T1000 (cell line): ENCODE measurements at regions not wholly inside any gene's neighbourhood (a gene's known extent, or its start where the extent isn't known, plus 50 kb on each side); places are given as distances from the start of the nearest gene placed in this dataset.
"Not testable (repeated sequence)": the region's sequence is repeated elsewhere in the genome, so short reads cannot be mapped to it uniquely, and the experiment has no call there.

ENCODE experiments used
- DNase-seq: peaks from one replicate; lab custom pipeline; 2025; ENCODE audit warnings: mixed read lengths; lab: John Stamatoyannopoulos, UW

DNA sequence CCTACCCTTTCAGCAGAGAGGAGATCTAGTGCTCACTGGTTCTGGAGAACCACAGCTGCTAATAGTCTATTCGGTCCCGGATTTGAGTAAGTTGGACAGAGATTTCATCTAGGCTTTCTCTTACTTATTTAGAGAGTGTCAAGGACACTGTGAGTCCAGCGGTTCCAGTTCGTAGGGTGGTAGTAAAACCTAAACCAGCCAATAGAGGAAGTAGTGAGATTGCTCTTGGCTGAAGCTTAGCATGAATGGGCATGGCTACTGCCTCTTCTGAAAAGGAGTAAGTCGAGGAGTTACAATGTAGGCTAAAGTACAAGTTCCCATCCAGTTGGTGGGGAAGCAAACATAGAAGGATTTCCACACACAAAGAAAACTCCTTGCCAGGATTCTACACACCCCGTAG lies 109.6 kb upstream of the MOCS2 start:
- no peak for DNase-seq

DNA sequence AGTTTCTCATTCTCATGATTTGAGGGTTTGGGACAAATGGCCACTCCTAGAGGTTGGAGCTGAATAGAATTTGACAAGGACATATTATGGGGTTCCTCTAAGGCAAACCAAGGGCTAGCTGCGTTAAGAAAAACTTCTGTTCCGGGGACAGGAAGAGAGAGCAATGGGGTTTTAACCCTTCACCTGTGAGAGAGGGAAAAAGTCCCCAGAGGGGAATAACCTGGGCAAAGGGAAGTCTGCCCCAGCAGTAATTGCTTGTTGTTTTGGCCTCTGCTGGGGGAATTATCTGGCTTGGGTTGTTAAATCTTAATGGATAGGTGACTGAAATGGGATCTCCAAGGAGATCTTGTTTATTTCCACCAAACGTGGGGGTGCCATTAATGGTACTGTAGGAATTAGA lies 110.1 kb upstream of the MOCS2 start:
- no peak for DNase-seq

DNA sequence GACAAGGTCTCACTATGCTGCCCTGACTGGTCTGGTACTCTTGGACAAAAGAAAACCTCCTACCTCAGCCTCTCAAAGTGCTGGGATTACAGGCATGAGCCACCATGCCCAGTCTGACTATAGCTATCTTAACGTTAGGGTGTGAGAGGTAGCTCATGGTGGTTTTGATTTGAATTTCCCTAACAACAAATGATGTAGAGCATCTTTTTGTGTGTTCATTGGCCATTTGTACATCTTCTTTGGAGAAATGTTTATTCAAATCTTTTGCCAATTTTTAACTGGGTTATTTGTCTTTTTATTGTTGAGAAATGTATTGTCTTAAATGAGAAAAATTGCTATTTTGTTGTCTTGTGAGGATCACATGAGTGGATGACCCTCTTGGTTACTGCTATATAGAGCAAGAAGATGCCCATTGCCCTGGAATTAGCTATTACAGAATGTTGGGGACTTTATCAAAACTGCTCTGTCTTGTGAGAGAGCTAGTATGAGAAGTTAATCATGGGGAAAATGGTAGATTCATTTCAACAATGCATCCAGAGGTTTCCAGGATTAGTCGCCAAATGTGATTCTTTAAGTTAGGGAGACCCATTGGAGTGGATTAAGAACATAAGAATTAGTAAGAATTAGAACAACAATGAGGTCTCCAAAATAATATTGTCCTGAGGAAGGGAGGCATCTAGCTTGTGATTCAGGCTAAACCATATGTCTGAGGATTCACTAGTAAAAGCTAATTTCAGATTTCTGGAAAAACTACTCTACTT lies 124.3 kb upstream of the MOCS2 start:
- DNase-seq: no peak

DNA sequence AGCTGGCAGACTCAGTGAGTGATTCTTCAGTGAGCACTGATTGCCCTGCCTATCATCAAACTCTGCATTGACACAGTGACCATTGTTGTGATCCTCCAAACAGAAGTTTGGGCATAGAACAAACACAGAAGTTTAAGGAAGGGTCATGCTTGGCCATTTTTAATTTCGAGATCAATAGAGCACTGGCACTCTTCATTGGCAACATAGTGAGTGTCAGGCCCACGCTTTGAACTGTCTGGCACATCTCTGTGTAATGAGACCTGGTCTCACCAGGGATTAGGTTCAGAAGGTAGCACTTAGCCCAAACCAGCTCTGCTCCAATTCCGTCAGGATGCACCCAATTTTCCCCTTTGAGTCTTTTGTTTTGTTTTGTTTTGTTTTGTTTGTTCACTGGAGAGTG lies 127.1 kb upstream of the MOCS2 start:
- DNase-seq: no peak

DNA sequence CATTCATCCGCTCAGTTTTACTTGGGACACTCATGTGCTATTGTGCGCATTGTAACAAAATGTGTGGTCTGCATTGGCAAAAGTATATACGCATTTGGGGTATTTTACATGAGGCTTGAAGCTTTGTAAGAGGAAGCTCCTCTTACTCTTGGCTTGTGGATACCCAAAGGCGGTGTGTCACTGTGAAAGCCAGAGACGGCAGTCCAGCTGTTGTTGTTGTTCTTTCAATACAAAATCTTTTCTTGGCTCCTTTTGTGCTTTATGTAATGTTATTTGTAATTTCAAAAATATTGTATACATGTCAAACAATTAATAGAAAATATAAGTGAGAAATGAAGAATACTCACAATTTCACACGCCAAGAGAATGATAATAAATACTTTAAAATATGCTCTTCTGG lies 128.3 kb upstream of the MOCS2 start:
- no peak for DNase-seq

DNA sequence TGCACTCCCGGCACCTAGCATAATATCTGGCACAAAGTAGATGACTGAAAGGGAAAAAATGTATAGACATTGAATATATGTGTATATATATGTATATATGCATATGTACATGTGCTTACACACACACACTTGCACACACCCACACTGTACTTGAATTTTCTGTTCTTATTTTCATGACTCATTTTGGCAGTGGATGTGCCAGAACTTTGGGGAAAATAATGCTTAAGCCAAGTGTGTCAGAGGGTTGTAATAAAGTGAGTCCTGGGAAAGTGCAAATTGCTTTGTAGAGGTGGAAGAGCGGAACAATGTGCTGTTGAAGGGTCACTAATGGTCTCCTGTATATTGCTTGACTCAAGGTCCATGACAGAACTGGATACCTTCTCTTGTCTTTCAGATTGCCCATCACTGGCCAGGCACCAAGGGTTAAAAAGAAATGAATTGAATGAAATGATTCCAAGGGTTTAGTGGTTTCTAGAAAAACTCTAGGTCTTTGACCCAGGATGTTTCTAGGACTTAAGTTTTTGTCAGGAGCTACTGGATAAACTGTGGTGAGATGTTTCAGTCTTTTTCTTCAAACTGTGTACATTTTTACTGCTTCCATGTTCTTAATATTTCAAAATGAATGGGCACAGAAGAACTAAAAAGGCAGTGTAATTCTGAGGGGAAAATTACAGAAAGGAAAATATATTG lies 129.9 kb upstream of the MOCS2 start:
- DNase-seq: no peak

DNA sequence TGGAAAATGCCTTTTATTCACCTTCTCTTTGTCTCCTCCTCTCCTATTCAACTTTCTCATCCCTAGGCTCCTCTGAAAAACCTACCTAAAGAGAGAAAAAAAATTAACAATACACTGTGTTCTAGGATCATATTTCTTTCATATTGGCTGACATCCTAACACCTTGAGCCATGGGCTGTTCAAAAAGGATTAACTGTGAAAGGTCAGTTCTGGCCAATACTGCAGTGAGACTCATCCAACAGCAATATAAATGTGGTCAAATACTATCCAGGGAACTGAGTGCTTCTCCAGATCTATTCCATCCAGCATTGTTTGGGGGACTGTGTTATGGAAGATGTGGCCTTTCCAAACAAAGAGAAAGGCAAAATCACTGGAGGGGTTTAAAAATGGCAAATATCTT lies 131.1 kb upstream of the MOCS2 start:
- DNase-seq: no peak

DNA sequence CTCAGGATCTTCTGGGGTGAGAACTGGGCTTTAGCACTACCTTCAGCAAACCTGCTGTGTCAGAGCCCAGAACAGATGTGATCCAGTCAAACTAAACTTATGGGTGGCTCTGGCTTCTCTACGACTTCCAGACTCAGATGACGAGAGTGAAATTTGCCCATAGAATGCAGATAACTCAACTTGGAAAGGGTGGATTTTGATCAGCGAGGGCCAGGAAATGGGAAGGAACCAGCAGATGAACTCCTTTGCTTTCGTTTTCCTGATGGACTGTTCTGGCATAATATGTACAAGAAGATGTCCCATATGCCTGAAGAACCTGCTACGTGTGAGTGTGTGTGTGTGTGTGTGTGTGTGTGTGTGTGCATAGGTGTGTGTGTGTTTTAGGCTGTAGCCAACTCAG lies 132.0 kb upstream of the MOCS2 start:
- DNase-seq: no peak

DNA sequence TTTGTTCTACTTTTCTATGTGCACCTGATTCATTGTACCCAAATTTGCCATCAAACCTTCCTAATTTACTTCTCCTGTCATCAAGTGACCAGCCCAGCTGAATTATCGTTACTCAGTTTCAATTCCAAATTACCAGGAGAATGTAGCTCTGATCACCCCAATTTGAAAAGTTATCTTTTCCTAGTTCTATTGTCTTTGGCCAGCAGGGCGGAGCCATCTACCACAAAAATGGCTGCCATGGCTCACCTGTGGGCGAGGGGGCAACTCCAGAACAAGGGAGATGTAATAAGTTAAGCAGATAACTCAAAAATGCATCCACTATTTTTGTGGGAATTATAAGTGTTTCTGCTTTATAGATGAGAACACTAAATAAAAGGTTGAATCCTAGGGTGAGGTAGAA lies 133.8 kb upstream of the MOCS2 start:
- DNase-seq: no peak

DNA sequence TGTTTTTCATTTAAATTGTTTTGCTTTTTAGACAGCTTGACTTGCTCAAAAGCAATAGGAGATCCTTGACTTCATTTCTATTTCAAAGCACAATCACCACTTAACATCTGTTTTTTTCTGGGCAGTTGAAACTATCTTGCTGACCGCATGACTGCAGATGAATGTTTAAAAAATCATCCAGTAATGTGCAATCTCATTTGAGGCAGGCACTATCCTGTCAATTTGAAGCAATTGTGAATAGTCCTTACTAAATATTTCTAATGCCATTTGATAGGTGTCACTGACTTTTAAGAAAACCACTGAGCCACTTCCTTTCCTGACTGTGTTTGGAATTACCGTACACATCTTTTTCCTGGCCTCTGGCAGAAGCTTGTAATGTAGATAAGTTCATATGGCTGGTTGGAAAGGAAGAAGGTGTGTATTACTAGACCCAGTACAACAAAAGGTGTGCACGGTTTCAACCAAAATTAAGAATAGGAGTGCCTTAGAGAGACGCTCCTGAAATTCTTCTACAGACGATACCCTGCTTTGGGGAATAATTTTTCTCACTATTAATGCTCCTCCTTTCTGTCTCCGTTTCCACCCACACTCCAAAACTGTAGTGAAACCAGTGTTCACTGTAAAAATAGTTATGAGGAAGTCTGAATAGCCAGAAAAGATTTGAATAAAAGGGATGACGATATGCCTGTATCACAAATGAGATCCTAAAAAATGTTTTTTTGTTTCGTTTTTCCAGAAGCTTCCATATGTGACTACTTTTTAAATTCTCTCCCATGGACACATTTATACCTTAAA lies 136.7 kb upstream of the MOCS2 start:
- DNase-seq: no peak

DNA sequence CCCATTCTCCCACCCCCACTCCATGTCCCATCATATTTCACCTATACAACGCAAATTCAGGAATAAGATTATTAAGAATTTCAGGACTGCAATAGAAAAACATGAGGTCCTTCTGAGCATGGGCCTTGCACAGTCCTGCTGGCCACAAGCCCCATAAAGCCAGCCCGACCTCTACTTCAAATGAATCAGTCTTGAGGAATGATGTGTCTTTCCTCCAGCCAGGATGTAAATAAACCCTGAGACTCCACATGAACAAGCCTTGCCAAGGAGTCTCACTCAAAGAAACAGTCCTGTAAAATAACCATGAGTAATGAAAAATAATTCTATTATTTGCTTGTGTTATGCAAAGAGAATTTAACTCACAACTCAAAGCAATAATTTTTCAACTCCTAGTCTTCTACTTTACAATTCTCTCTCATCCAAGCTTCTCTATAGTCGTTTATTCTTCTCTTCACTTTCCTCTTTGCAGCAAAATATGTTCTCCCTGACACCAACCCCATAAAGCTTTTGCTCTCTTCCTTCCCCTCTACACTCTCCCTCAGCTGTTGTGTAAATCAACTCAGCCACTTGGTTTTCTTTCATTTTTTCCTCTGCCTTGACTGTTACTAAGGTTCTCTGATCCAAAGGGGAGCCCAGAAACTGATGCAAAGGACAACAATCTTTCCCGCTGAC lies 140.1 kb upstream of the MOCS2 start:
- DNase-seq: peak; percentile 41

DNA sequence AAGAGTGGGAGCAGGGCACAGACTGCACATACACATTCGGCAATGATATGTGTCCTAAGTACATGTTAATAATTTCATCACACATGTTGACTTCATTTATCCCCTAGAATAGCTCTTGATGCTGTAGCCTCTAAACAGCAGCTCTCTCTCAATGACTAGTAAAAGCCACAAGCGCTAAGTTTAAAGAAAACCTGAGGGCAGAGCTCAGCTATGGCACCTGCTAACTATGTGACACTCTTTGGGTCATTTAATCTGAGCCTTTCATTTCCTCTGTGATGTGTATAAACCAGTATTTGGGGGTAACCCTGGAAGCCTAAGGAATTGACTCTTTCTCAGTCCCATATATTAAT lies 140.6 kb upstream of the MOCS2 start:
- no peak for DNase-seq

DNA sequence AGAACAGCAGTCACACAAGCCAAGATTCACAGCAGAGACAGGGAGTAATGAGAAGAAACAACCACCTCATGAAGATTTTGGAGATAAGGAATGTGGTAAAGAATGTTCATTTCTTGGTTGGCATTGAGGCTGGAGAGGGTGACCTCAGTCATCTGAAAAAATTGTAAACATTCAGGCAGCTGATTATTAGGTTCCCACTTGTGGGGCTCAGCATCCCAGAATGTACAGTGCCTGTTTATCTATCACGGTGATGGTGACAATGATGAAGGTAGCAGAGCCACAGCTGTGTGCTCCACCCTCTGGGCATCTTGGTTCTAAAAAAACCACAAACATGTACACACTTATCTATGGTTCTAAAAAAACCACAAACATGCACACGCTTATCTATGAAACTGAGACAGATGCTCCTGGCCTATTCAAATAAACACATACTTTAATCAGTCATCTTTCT lies 143.9 kb upstream of the MOCS2 start:
- DNase-seq: peak; percentile 50

DNA sequence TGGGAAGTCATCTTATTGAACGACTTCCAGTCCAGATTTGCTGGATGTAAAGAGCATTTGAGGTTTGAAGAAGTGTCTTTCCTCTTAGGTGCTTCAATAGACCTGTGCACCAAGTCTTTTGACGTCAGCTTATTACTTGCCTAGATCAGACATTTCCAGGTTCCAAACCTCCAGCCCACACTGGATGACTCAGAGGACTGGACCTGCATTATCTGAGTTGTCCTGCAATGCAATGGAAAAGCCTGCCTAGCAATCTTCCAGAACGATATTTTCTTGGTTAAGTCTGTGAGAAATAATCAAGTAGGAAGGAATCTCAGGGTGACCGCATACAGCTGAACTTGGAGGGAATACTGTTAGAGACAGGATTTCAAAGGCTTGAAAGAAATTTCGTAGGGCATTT lies 147.2 kb upstream of the MOCS2 start:
- DNase-seq: no peak

DNA sequence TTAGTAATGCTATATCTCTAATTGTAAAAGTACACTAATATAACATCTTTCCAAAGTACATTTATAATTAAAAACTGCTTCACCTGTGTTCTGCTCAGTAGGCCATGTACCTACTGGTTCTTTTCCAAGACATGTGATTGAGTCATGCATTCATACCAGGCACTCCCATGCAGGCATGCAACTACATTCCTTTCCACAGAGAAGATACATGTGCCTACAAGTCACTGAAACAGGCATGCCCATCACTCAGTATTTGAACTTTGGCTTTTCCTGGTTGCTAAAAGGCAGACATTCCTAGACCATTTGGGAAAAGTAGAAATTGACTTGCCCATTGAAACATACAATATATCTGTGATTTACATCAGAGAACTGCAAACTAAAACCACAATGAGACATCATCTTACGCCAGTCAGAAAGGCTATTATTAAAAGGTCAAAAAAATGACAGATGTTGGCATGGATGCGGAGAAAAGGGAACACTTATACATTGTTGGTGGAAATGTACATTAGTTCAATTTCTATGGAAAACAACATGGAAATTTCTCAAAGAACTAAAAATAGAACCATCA lies 148.3 kb upstream of the MOCS2 start:
- DNase-seq: no peak

DNA sequence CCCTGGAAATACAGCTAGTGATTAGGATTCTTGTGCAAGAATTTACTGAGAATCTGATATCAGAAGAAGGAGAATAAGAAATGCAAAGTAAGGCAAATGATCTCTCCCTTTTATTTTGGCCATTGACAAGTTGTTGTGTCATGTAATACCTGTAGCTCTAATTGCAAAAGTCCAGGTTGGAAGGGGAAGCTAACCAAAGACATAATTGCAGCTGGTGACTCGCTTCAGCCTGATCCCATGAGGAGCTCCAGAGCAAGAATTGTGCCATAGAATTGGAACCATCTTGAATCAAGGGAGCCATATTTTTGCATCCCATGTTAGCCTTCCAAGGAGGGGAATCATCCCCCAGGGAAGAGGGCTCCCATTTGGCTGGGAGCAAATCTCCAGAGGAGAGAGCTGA lies 149.6 kb upstream of the MOCS2 start:
- no peak for DNase-seq

DNA sequence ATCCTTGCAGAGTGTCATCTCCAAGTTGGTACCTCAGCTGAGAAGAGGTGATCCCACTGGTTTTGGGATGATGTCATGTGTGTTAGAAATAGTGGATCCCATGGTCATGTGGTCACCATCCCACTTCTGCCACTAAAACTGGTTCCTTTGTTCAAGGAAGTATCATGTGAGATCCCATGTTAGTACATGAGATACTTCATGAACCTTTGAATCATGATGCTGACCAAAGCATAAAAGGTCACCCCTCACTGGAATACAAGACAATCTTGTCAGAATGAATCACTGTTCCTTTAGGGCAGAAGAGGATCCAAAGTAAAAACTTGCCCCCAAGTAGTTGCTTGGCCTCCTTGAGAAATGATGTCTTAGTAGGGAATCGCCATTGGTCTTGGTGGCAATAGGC lies 150.9 kb upstream of the MOCS2 start:
- no peak for DNase-seq

DNA sequence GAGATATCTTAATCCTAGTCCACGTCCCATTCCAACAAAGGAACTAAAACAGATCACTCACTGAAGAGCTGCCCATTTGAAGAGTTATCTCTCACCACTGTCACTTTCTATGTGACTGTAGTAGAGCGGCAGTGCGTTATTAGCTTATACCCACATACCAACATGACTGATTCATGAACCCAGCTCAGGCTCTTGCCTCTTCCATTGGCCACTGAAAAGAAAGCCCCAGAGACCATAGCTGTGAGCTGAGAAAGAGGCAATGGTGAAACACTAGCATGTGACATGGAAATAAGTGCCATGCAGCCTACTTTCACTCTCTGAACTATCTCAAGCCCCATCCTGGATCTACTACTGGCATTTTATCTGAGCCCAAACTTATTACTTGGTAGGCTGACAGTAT lies 151.7 kb upstream of the MOCS2 start:
- DNase-seq: peak; percentile 17

DNA sequence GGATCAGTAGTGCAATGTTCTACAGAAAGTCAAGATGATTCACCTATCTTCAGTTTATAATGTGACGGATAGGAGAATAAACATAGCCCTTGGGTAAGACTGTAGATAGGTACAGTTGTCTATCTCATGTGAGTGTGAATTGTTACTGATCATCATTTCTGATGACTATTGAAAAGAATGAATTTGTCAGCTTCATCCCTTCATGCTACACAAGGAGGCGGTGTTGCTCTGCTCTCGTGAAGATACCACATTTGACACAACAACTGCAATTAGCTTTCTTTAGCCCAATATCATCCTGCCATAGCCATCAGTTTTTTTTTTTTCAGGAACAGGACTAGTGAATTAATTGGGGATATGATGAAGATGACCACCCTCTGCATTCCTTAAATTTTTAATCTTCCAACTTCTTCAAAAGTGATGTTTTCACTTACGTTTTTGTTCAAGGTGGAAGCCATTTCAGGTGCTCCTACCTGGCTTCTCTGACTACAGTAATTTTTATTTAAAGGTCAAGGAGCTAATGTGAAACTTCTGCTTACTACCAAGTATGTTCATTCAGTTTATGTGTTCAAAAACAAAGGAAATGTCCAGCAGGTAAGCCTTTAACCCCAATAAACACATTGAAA lies 152.9 kb upstream of the MOCS2 start:
- DNase-seq: no peak

DNA sequence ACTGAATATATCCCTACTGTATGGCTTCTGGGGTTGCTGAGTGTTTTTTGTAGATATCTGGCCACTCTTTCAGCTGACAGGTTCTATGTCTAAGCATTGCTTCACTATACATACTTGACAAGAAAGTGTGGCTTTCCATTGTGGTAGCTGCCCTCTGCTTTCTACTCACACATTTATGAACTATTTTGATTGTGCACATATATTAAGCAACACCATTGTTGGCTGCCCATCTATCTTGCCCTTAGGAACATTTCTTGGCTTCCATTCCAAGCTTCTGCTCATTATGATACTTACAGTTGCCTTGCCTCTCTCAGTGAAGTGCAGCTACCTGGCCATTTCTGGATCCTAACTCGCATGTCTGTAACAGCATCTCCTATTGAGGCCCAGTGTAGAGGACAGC lies 153.6 kb upstream of the MOCS2 start:
- no peak for DNase-seq

DNA sequence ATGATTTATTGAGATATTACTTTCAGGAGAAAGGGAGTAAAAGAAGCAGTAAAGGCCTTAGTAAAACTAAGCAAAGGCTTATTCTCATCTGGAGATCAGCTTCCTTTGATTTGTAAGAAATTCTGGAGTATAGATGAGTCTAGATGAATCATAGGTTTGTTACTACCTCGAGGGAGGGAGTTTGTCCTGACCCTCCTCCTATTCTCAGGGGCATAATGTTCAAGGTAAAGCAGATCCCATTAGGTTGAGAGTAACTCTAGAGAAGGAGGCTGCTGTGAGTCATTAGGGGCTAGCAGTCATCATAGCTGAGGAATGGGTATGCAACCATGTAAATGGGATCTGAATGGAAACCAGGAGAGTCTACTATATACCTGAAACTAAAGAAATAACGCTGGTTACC lies 155.5 kb upstream of the MOCS2 start:
- no peak for DNase-seq

DNA sequence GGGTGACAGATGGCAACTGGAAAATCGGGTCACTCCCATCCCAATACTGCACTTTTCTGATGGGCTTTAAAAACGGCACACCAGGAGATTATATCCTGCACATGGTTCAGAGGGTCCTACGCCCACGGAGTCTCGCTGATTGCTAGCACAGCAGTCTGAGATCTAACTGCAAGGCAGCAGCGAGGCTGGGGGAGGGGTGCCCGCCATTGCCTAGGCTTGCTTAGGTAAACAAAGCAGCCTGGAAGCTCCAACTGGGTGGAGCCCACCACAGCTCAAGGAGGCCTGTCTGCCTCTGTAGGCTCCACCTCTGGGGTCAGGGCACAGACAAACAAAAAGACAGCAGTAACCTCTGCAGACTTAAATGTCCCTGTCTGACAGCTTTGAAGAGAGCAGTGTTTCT lies 158.7 kb upstream of the MOCS2 start:
- not testable (repeated sequence) for DNase-seq
